Activated B cell treated with CpG ODN at 0.5 μM for 24 hours (primary cell): ENCODE measurements at regions not wholly inside any gene's neighbourhood (a gene's known extent, or its start where the extent isn't known, plus 50 kb on each side); places are given as distances from the start of the nearest gene placed in this dataset.

ENCODE experiments used
- ATAC-seq: fragments of 200-7000 bp; cut with Tn5 transposase; one replicate; pipeline ENCODE4 v1.10.0; 2021; ENCODE audit warnings: low read depth, mild to moderate bottlenecking, moderate library complexity
- CTCF ChIA-PET: fragments of 350-600 bp; sonication (Branson Sonifier 250); formaldehyde crosslinking; loops from one replicate; lab custom pipeline; 2021; ENCODE audit warnings: antibody characterized with exemption; lab: Charles Lee
- POLR2A ChIA-PET: fragments of 350-600 bp; sonication (Branson Sonifier 250); formaldehyde crosslinking; loops from one replicate; lab custom pipeline; 2021; ENCODE audit warnings: antibody characterized with exemption; lab: Charles Lee
- DNase-seq: peaks from one replicate; pipeline ENCODE4 v3.0.0; 2022
- H3K27ac Mint-ChIP-seq: one replicate; pipeline ENCODE4 v1.8.0; 2020; ENCODE audit warnings: mixed read lengths
- H3K27me3 Mint-ChIP-seq: one replicate; pipeline ENCODE4 v1.8.0; 2021; ENCODE audit warnings: mixed read lengths
- H3K36me3 Mint-ChIP-seq: one replicate; pipeline ENCODE4 v1.8.0; 2021; ENCODE audit warnings: low read depth, mixed read lengths
- H3K4me1 Mint-ChIP-seq: one replicate; pipeline ENCODE4 v1.8.0; 2021; ENCODE audit warnings: mixed read lengths
- H3K4me3 Mint-ChIP-seq: one replicate; pipeline ENCODE4 v1.8.0; 2020; ENCODE audit warnings: mild to moderate bottlenecking, mixed read lengths
- H3K9me3 Mint-ChIP-seq: one replicate; pipeline ENCODE4 v1.8.0; 2020; ENCODE audit warnings: mixed read lengths
- intact Hi-C: fragments of 100-400 bp; cut with micrococcal nuclease; formaldehyde crosslinking; loops from one replicate; pipeline ENCODE4 v1.15.1; 2024
- TF ChIP-seq, protein P1 (sequence below): fragments of 200-600 bp; IDR thresholded peaks from one replicate; pipeline ENCODE4 v1.8.0; 2022; ENCODE audit warnings: antibody characterized with exemption, mild to moderate bottlenecking

DNA sequence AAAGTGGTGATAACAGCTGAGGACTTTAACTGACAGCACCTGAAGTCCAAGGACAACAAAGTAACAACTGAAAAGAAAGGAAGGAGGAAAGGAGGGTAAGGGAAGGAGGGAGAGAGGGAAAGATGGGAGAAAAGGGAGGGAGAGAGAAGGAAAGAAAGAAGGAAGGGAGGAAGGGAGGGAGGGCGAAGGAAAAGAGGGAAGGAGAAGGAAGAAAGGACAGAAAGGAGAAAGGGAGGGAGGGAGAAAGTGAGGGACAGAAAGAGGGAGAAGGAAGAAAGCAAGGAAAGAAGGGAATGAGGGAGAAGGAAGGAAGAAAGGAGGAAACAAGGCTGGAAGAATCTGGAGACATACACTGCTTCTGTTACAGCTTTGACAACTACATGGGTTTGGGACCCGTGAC is 494.4 kb downstream of the FUT8 start:
- Mint-ChIP-seq H3K27me3 (peaks cover 3% of the 10 kb centered on the region), H3K36me3 (no peaks in the 10 kb centered on the region), H3K9me3 (no peaks in the 10 kb centered on the region), H3K27ac (no peak overlapping the region), H3K4me3 (no peak overlapping the region), H3K4me1 (peaks cover 9% of the 10 kb centered on the region)
- intact Hi-C loops, result no loop called here
- POLR2A ChIA-PET, result no interaction called here
- CTCF ChIA-PET, result no interaction called here
- TF ChIP-seq, protein P1, sequence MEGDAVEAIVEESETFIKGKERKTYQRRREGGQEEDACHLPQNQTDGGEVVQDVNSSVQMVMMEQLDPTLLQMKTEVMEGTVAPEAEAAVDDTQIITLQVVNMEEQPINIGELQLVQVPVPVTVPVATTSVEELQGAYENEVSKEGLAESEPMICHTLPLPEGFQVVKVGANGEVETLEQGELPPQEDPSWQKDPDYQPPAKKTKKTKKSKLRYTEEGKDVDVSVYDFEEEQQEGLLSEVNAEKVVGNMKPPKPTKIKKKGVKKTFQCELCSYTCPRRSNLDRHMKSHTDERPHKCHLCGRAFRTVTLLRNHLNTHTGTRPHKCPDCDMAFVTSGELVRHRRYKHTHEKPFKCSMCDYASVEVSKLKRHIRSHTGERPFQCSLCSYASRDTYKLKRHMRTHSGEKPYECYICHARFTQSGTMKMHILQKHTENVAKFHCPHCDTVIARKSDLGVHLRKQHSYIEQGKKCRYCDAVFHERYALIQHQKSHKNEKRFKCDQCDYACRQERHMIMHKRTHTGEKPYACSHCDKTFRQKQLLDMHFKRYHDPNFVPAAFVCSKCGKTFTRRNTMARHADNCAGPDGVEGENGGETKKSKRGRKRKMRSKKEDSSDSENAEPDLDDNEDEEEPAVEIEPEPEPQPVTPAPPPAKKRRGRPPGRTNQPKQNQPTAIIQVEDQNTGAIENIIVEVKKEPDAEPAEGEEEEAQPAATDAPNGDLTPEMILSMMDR, result no peak
- ATAC-seq (no peak), DNase-seq (no peak)

- Mint-ChIP-seq H3K9me3 (no peaks in the 10 kb centered on the region), H3K4me1 (peaks cover 9% of the 10 kb centered on the region), H3K27me3 (peaks cover 2% of the 10 kb centered on the region), H3K4me3 (no peak overlapping the region), H3K36me3 (no peaks in the 10 kb centered on the region), H3K27ac (no peak overlapping the region)
- CTCF ChIA-PET, result no interaction called here
- no peak for ATAC-seq
- POLR2A ChIA-PET, result no interaction called here
- intact Hi-C loops, result no loop called here
- DNase-seq, result no peak
- TF ChIP-seq, protein P1, result no peak
Measured at GRCh38 chr14:65910108-65910786, 497.7 kb downstream of the FUT8 start.

- no peak overlapping the region for H3K27ac Mint-ChIP-seq
- H3K4me3 Mint-ChIP-seq, result no peak overlapping the region
- peaks cover 2% of the 10 kb centered on the region for H3K27me3 Mint-ChIP-seq
- no peaks in the 10 kb centered on the region for H3K4me1 Mint-ChIP-seq
- H3K36me3 Mint-ChIP-seq, result no peaks in the 10 kb centered on the region
- CTCF ChIA-PET, result no interaction called here
- H3K9me3 Mint-ChIP-seq, result no peaks in the 10 kb centered on the region
- DNase-seq (no peak), ATAC-seq (no peak)
- POLR2A ChIA-PET, result no interaction called here
- intact Hi-C loops, result no loop called here
- TF ChIP-seq, protein P1, result no peak
Measured at GRCh38 chr14:65915125-65915524, 502.6 kb downstream of the FUT8 start.

DNA sequence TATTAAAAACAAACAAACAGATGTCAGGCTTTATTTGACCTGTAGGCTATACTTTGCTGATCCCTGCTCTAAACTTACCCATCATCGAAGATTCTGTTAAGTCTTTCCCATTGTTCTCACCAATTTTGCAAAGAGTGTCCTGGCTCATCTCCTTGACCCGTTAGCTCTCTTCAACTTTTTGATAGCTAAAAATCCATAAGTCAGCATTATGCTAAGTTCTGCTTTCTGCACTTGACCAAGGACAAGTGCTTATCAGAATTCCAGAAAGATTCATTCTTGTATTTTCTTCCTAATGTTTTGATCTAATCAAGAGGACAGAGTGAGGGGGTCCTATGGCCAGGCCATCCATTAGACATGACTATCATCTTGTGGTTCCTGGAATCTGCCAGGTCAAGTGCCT is 503.5 kb downstream of the FUT8 start:
- Mint-ChIP-seq H3K27me3 (peaks cover 4% of the 10 kb centered on the region), H3K9me3 (no peaks in the 10 kb centered on the region), H3K4me3 (no peak overlapping the region), H3K4me1 (no peaks in the 10 kb centered on the region), H3K36me3 (no peaks in the 10 kb centered on the region), H3K27ac (no peak overlapping the region)
- intact Hi-C loops, result no loop called here
- ChIA-PET POLR2A (no interaction called here), CTCF (no interaction called here)
- TF ChIP-seq, protein P1, result no peak
- ATAC-seq, result no peak
- no peak for DNase-seq

GRCh38 chr14:65920996-65921395 is 508.5 kb downstream of the FUT8 start:
- ATAC-seq (no peak), DNase-seq (no peak)
- no peaks in the 10 kb centered on the region for H3K36me3 Mint-ChIP-seq
- H3K4me3 Mint-ChIP-seq, result no peak overlapping the region
- TF ChIP-seq, protein P1, result no peak
- ChIA-PET CTCF (no interaction called here), POLR2A (no interaction called here)
- H3K27ac Mint-ChIP-seq, result no peak overlapping the region
- peaks cover 2% of the 10 kb centered on the region for H3K27me3 Mint-ChIP-seq
- intact Hi-C loops, result no loop called here
- no peaks in the 10 kb centered on the region for H3K9me3 Mint-ChIP-seq
- H3K4me1 Mint-ChIP-seq, result no peaks in the 10 kb centered on the region
